Fibroblast of lung (primary cell): ENCODE measurements at regions not wholly inside any gene's neighbourhood (a gene's known extent, or its start where the extent isn't known, plus 50 kb on each side); places are given as distances from the start of the nearest gene placed in this dataset.

Experiments
- CTCF ChIP-seq, 2 donors: IDR thresholded peaks in 1 of 2; conservative IDR thresholded peaks in 1 of 2; 1 replicate in 1 of 2; 2 replicates in 1 of 2; pipeline ENCODE4 v1.5.1; 2011 to 2012; ENCODE audit warnings: low read length in 2 of 2, control low read depth in 1 of 2, inconsistent platforms in 1 of 2, low read depth in 1 of 2, mild to moderate bottlenecking in 1 of 2
- EZH2 ChIP-seq: IDR thresholded peaks from 2 replicates; pipeline ENCODE4 v1.5.1; 2012; ENCODE audit warnings: low read length, control low read depth, mild to moderate bottlenecking; ENCODE audit errors: missing control alignments

DNA sequence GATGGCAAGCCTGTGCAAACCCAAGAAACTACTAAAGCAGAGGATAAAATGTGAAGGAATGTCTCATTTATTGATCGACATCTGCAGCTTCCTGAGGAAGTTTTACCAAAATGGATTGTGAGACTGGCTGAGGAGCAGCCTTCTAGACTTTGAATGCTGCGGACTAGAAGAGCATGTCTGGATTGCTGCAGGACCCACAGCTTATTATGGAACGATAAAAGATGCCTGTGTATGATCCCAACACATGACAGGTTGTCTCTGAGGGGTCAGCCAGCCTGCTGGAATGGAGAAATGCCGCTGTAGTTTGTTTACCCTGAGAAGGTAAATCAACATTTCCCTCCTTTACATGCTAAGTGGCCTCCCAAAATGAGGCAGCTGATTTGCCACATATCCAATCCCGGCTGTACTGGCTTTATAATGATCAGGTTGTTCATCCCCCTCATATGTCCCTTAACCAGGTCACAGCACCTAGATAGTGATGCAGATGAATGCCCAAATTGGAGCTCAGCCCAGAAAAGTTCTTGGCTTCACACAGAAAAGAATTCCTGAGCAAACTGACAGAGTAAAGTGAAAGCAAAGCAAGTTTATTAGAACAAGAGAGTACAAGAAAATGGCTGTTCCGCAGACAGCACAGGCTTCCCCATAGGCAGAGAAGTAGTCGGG lies 63.9 kb downstream of the IL12A start:
- TF ChIP-seq CTCF (conservative IDR thresholded peaks at IDR 0.05 in 1 of 2, IDR thresholded peaks at IDR 0.05 in 1 of 2; ENCODE audit: low read depth in 1 of 2, low read length in 2 of 2) (no peak), EZH2 (no peak)
